GM21390 (cell line): ENCODE measurements at regions not wholly inside any gene's neighbourhood (a gene's known extent, or its start where the extent isn't known, plus 50 kb on each side); places are given as distances from the start of the nearest gene placed in this dataset.

Experiments
- ATAC-seq: cut with Tn5 transposase; IDR thresholded peaks from one replicate; pipeline ENCODE4 v1.9.1; 2021; ENCODE audit not compliant: unreplicated experiment

DNA sequence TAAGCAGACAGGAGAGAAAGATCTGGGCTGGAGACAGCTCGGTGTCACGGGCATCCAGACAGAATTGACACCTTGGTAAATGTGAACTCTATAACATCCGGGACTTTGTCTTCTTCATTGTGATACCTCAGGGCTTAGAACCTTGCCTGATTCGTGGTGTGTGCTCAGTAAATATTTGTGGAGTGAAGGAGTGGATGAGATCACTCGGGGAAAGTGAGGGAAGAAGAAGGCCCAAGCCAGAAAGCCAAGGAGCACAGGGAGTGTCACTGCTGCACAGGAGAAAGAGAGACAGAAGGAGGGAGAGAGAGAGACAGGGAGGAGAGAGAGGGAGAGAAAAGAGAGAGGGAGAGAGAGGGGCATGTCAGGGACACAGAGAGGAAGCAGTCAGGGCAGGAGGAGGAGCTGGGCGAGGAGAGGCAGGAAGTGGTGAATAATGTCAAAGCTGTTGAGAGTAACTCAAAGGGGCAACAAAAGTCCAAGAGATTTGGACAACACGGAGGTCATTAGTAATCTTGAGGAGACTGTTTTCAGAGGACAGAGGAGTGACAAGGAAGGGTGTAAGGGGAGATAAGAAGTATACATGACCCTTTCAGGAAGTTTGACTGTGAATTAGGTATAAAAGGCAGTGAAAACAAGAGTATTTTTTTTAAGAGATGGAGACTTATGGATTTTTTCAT, 141.6 kb upstream of the MAX start:
- ATAC-seq, result no peak

GRCh38 chr14:65249471-65250161, 147.3 kb upstream of the MAX start:
- no peak for ATAC-seq

DNA sequence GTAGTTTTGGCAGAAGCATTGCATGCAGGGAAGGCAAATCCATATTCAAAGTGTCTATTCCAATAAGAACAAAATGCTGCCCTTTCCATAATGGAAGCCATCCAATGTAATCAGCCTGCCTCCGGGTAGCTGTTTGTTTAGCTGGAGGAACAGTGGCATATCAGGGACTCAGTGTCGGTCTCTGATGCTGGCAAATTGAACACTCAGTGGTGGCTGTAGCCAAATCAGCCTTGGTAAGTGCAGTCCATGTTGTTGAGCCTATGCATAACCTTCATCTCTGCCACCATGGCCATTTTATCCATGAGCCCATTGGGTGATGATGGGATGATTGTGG, 147.8 kb upstream of the MAX start:
- ATAC-seq, result no peak

DNA sequence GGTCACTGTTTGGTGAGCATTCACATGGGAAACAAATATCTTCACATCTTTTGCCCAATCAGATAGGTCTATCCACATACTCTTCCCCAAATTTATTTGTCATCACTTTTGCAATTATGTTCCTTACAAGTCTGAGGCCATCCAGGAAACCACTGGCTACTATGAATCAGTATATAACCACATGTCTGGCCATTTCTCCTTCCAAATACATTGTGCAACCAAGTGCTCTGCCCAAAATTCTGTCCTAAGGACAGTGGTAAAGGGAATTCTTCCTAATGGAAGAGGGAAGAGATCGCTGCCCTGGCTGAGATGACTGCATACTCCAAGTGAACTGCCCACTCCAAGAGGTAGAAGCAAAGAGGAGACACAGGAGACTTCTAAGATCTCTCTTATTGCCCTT, 148.9 kb upstream of the MAX start:
- no peak for ATAC-seq

GRCh38 chr14:65252482-65253255, 150.4 kb upstream of the MAX start:
- ATAC-seq, result no peak

DNA sequence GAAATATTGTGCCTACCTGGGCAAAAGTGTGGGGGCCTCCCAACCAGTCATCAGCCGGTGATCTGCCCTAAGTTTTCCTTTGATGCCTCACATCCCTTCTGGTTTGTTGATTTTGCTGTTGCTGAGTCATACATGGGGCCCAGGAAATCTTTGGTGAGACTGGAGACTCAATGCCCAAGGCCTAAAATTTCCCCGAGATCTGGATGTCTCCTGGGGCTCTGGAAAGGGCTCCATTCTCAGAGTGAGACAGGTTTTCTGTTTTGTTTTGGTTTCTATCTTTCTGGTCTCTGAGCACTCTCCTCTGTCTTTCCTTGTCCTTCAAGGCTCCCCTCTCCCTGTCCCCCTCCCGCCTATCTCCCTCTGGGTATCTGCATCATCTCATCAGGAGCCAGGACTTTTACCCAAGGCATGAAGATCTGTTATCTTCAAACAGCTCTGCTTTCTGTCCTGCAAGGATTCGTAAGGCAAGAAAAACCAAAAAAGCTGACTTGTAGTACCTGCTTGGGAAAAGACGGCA, 152.8 kb upstream of the MAX start:
- no peak for ATAC-seq

DNA sequence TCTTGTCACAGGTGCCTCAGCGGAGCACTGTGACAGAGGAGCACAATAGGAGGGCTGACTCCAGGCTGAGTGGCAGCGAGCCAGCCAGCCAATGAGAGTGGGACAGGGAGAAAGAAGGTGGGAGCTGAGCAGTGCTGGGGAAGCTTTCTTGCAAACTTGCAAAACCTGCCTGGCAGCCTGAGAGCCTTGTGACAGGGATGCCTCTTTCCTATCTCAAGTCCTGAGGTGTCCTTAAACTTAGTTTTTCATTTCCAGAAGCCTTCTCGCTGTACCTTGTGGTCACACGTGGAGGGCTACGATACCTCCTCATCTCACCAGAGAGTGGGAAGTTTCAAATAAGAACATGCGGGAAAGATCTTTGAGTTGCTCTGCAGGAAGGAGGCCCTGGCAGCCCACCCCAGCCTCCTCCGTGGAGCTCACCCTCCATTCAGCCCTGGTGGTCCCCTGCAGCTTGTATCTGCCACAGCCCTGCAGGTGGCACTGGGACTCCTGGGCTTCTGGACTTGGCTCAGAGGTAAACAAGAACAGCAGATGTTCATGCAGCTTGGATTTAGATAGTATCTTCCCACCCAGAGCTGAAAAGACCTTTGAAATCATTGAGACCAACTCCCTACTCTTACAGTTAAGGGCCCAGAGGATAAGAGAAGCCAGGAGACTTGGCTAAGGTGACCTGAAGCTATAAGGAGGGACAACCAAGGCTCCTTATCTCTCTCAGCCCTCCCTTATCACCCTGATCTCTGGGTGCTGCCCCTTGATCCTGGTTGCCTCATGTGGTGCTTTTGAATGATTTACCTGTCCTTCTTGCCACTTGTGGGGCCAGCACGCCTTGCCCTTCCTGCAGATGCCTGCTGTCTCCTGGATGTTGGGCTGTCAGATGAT, 153.5 kb upstream of the MAX start:
- no peak for ATAC-seq

DNA sequence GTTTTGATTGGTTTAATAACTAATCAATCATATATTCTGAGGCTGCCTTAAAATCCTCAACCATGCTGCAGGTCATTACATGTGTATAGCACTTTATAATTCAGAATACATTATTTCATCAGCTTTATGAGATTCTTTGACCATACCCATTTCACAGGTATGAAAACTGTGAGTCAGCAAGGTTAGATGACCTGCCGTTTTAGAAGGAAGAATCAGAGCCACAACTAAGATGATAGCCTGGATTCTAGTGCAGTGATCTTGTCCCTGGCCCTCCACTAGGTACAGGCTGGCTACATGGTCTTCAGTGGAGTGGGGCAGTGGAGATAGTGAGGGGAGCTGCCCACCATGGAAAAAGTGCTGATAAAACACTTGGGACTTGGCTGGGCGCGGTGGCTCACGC, 154.4 kb upstream of the MAX start:
- ATAC-seq, result no peak

DNA sequence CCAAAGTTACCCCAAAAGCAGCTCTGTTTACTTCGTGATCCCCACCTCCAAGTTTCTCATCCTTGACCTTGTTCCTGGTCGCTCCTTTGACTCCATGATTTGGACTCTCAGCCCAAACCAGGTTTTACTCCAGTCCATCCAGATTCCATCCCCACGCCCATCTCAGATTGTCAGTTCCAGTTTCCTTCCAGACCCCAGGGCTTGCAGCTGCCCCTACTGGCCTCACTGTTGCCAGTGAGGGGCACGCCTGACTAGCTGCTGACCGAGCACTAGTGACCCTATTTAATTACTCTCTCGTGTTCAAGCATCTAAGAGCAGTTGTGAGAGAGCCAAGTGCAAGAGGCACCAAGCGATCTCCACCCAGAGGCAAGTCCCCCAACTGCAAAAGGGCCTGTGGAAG, 155.1 kb upstream of the FUT8 start:
- ATAC-seq, result no peak

DNA sequence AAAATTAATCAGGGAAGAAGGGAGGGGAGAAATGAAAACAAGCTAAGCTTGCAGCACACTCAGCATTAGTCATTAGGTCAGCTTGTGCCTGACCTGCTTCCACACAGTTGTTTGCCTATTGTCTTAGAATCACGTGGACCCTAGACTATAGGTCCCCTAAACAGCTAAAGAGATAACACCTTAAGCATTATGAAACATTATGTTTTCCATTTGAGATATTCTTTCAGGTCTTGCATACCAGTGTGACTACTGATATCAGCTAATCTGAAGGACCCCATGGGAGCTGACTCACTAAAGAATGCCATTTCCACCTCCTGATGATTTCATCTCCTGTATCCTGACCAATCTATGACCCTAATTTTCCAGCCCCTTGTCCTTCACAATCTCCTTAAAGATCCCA, 154.1 kb upstream of the FUT8 start:
- ATAC-seq, result no peak

- ATAC-seq, result no peak
Measured at GRCh38 chr14:65259000-65259399, 153.5 kb upstream of the FUT8 start.

GRCh38 chr14:65260786-65261185, 151.7 kb upstream of the FUT8 start:
- ATAC-seq, result no peak

GRCh38 chr14:65261425-65261920, 151.1 kb upstream of the FUT8 start:
- ATAC-seq, result no peak

- no peak for ATAC-seq
Measured at GRCh38 chr14:65261946-65262345, 150.6 kb upstream of the FUT8 start.

GRCh38 chr14:65263177-65263788, 149.2 kb upstream of the FUT8 start:
- no peak for ATAC-seq

GRCh38 chr14:65267856-65268255, 144.7 kb upstream of the FUT8 start:
- no peak for ATAC-seq

DNA sequence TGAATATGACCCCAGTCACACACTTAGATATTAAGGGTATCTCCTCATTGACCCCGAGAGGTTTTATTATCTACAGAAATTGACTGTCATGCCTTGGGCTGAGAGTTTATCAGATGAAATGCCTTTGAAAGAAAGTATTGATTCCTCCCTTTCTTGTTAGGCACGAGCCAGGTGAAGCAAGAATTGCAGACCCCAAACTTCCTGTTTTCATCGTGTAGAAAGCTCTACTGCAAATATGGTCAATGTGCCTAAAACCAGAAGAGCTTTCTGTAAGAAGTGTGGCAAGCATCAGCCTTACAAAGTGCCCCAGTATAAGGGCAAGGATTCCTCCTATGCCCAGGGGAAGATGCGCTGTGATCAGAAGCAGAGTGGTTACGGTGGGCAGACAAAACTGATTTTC, 143.9 kb upstream of the FUT8 start:
- ATAC-seq, result no peak

- ATAC-seq, result no peak
Measured at GRCh38 chr14:65269732-65270131, 142.8 kb upstream of the FUT8 start.

DNA sequence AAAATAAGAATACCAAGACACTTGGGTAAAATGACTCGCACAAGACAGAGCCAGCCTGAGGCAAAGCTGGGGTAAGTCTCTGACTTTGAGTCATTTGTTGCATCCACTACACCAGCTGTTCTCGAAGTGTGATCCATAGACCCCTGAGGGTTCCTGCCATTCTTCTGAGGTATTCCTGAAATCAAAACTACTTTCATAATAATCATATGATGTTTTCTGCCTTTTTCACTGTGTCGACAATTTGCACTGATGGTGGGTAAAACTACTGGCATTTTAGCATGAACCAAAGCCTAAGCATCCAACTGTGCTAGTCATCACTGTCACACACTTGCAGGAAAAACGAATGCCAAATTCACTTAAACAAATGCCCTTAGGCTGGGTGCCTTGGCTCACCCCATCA, 135.5 kb upstream of the FUT8 start:
- ATAC-seq, result no peak

DNA sequence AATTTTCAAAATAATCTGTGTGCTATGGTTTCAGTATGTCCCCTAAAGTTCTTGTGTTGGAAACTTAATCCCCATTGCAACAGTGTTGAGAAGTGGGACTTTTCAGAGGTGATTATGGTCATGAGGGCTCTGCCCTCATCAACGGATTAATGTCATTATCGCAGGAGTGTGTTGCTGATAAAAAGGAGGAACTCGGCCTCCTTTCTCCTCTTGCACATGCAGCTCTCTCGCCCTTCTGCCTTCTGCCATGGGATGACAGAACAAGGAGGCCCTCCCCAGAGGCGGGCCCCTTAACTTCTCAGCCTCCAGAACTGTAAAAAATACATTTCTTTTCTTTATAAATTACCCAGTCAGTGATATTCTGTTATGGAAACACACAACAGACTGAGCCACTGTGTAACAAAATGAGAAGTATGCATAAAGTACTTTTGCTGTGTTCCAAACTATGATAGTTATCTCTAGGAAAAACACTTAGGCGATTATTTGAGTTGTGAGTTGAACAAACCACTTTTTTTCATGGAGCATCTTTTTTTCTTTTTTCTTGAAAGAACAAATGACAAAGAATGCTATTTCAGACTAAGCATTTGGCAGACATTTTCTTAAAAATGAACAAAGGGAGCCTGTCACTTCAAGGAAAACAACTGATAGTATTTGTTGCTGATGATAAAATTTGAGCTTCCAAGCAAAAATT, 134.8 kb upstream of the FUT8 start:
- ATAC-seq, result no peak
